Tongue (tissue), 1 donor: ENCODE measurements at regions not wholly inside any gene's neighbourhood (a gene's known extent, or its start where the extent isn't known, plus 50 kb on each side); places are given as distances from the start of the nearest gene placed in this dataset.

Experiments
- DNase-seq: peaks from one replicate; pipeline ENCODE4 v3.0.0-alpha.2; 2015

GRCh38 chr21:36532769-36533467, 53.0 kb upstream of the CLDN14 start:
- no peak for DNase-seq

GRCh38 chr21:36533468-36533848, 53.5 kb upstream of the CLDN14 start:
- DNase-seq: no peak

- no peak for DNase-seq
These were observed 54.7 kb upstream of the CLDN14 start for GRCh38 chr21:36534656-36535055.

GRCh38 chr21:36535618-36536241, 55.8 kb upstream of the CLDN14 start:
- no peak for DNase-seq

GRCh38 chr21:36538761-36539160, 58.8 kb upstream of the CLDN14 start:
- DNase-seq: no peak

- DNase-seq: no peak
These were observed 59.7 kb upstream of the CLDN14 start for GRCh38 chr21:36539434-36540150.

- no peak for DNase-seq
These were observed 60.8 kb upstream of the CLDN14 start for GRCh38 chr21:36540700-36541099.

- no peak for DNase-seq
These were observed 61.8 kb upstream of the CLDN14 start for GRCh38 chr21:36541721-36542139.

- peak; percentile 51 for DNase-seq
These were observed 62.6 kb upstream of the CLDN14 start for GRCh38 chr21:36542312-36543101.

- DNase-seq: no peak
These were observed 64.0 kb upstream of the CLDN14 start for GRCh38 chr21:36543924-36544323.

GRCh38 chr21:36544545-36544944, 64.6 kb upstream of the CLDN14 start:
- DNase-seq: no peak

- DNase-seq: no peak
These were observed 66.0 kb upstream of the CLDN14 start for GRCh38 chr21:36545776-36546511.

GRCh38 chr21:36547464-36547863, 67.5 kb upstream of the CLDN14 start:
- no peak for DNase-seq

GRCh38 chr21:36548866-36549265, 68.9 kb upstream of the CLDN14 start:
- no peak for DNase-seq

- no peak for DNase-seq
These were observed 69.5 kb upstream of the CLDN14 start for GRCh38 chr21:36549470-36549869.

GRCh38 chr21:36550761-36551160, 70.8 kb upstream of the CLDN14 start:
- peak; percentile 42 for DNase-seq

GRCh38 chr21:36551321-36551720, 71.4 kb upstream of the CLDN14 start:
- DNase-seq: peak; percentile 38

GRCh38 chr21:36551731-36552433, 72.0 kb upstream of the CLDN14 start:
- peak; percentile 52 for DNase-seq

GRCh38 chr21:36552434-36552785, 72.5 kb upstream of the CLDN14 start:
- DNase-seq: no peak

- no peak for DNase-seq
These were observed 73.5 kb upstream of the CLDN14 start for GRCh38 chr21:36553406-36553805.

- no peak for DNase-seq
These were observed 74.7 kb upstream of the CLDN14 start for GRCh38 chr21:36554411-36555157.
